ENCODE measurements at regions not wholly inside any gene's neighbourhood (a gene's known extent, or its start where the extent isn't known, plus 50 kb on each side); places are given as distances from the start of the nearest gene placed in this dataset.
A peak's percentile ranks its signal among the peaks of the same experiment; 100 is the strongest.

DNA sequence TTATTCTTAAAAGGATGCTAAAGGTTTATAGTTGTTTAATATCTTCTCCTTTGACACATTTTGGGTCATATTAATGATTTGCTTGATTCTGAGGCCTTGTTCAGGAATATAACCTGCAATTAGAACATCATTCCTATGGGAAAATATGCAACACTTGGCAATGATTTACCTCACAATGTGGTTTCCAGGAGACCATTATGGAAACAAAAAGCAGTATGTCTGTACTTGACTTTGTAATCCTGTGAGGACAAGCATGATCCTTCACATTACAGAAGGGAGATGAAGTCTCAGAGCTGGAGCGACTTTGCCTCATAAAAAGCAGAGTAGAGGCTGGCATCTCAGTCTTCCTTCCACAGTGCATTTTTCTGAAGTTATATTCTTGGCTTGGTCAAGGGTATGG is 57.0 kb upstream of the CDCA7L start:
- no peak for DNase-seq (ENCODE audit: low spot score)

DNA sequence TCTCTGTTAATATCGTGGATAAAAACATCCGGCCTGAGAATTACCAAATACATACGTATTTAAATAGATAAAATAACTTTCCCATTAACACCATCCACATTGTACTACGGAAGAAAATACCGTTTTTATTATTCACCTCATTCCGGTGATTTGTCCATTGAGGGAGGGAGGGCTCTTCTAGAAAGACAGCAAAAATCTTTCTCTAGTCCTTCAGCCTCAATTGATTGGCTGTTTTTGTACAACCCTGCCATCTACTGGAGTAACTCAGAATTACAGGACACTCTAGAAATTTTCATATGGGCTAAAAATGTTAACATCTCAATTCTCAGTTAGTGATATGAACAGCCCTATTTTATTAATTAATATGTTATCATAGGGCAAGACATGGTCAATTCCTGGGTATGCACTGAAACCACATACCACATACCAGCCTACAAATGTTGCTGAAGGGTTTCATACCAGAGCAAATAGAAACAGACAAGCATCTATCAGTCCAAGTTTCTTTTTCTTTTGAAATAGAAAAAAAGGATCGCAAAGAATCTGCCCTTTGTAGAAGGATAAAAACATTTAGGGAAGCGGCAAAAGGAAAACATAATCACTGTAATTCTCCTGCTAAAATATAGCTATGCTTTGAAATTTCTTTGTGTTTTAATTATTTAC is 55.8 kb upstream of the CDCA7L start:
- DNase-seq (ENCODE audit: low spot score) = peak; percentile 65

DNA sequence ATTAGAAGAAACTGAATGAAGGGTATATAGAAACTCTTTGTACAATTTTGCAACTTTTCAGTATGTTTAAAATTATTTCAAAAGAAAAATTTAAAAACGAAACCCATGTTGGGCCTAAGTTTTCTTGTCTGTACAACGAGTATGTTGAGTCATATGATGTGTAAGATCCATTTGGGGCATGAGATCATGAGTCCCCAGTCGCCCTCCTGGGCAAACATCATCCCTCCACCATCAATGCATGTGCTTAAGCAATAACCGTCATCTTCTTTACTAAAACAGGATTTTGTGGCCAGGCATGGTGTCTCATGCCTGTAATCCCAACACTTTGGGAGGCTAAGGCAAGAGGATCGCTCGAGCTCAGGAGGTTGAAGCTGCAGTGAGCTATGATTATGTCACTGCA is 54.2 kb upstream of the CDCA7L start:
- no peak for DNase-seq (ENCODE audit: low spot score)

DNA sequence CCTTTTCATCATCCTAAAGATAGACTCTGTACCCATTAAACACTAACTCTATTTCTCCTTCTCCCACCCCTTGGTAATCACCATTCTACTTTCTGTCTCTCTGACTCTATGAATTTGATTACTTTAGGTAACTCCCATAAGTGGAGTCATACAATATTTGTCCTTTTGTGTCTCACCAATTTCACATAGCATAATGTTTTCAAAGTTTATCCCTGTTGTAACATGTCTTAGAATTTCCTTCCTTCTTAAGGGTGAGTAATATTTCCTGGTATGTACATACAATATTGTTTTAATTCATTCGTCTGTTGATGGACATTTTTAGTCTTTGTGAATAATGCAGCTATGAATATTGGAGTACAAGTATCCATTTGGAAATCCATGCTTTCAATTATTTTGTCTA is 50.9 kb upstream of the CDCA7L start:
- DNase-seq (ENCODE audit: low spot score) = no peak
